Suppressor macrophage (primary cell): ENCODE measurements at regions not wholly inside any gene's neighbourhood (a gene's known extent, or its start where the extent isn't known, plus 50 kb on each side); places are given as distances from the start of the nearest gene placed in this dataset.

Source experiments
- DNase-seq, 4 experiments: peaks; one replicate each; pipeline ENCODE4 v3.0.0-alpha.2; 2020 to 2022

DNA sequence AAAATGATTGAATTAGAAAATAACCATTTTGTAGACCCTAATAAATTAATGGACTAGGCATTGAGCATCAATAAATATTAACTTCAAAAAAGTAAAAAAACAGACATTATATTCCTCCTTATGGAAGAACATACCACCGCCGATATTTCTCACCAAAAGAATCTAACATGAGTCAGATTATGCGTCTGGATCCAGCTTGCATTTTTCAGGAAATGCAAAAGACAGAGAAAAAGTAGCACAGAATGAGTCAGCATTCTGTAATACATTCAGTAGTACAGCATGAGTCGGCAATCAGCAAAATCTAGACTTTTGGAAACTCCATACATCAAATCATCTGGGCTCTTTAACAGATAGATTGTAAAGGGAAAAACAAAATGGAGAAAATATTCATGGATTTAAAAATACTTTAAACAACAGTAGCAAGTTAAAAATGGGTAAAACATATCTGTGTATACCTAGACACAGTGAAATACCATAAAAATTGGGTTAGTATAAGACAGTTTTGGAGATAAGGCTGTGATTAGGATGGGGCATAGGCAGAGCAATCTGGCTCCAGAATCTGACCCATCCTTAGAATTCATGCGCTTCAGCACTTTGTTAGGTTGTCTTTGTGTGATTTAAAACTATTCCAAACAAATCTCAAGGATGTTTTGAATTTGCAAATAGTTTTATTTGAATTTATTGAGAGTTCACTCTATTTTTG is 633.0 kb upstream of the FAM241A start:
- no peak for DNase-seq

DNA sequence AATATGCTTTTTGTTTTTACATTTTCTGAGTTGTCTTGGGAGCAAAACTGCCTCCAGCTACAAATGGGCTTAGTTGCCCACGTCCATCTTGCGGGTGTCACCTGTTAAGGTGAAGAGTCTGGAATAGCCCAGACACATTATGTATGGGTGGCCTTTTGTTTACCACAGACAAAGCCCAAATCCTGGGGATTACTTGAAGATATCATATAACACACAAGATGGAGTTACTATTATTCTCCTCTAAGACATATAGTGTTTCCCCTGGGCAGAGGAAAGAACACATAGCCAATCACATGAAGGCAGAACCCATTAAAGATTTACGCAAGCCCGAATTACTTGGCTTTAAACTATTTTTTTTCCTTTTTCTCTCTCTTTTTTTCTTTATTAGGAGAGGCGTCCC is 625.6 kb upstream of the FAM241A start:
- no peak for DNase-seq

DNA sequence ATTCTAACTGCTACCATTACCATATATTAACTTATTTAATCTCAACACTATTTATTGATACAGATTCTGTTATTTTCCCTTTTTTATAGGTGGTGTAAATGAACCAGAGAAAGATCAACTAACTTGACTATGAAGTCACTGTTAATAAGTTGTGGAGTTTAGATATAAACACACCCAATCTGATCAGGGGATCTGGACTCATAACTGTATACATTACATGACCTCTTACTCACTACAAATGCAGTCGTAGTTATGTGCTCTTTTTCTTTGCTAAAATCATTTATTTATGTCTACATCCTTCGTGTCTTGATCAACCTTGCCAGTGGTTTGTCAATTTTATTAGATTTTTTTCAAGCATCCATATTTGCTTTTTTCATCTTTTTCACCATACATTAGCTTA is 614.8 kb upstream of the FAM241A start:
- no peak for DNase-seq

DNA sequence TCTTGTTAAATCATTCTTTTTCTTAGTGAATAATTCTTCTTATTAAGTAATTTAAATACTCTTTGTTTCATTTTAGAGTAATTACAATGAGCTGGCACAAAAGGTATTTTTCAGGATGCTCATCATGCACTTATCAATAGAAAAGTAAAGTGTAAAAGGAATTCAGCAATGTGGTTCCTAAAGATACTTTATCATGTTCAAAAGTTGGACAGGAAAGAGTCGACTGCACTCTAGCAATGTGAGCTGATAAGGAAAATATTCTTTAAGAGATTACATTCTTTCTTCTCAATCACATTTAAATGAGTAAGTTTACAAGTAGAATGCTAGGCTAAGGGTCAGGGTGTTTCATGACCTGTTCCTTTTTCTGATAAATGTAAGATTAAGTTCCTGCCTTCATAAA is 609.5 kb upstream of the FAM241A start:
- DNase-seq, result no peak

DNA sequence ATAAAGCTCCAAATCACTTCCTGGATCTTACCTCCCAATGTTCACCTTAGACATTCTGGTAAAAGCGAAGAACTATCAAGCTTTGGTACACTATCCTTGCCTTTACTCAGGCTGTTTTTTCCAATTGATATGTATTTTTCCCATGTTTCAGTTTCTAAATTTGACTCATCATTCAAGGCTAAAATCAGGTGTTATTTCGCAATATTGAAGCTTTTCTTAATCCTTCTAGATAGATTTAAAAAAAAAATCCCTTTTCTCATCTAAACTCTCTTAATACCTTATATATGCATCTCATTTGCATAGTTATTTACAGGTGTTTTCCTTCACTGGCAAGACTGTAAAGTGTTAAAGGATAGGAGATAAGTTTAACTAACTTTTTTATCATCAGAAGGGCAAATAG is 608.1 kb upstream of the FAM241A start:
- no peak for DNase-seq

DNA sequence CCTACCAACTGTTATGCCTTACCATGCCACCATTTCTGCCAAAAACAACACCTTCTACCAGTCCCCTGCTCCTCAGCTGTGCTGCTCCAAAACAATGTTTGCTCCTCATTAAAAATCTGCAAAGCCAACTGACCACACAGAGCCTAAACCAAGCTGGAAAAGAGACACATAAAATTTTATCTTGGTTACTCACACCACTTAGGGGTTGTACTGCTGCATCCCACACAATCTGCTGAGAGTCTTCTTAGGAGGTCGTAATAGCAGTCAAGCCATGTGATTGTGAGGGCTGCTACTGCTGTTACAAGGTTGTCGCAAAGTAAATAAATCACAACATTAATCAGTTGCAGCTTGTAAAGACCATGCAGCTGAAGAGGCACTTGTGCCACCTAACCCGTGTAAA is 607.4 kb upstream of the FAM241A start:
- DNase-seq, result no peak

DNA sequence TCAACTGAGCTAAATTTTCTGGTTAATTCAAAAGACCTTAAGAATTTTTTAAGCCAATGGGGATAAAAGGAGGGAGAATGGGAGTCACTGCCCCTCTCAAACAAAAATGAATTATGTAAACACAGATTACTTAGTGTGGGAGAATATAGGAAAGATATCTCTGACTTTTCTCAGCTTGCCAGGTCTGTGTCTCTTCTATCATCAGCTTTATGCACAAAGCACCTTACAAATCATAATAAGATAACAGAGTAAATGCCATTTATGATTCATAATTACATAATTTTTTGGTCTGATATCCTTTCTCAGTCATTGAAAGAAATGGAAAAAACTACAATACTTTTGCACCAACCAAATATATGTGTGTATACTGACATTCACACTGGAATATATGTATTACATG is 604.6 kb upstream of the FAM241A start:
- no peak for DNase-seq

DNA sequence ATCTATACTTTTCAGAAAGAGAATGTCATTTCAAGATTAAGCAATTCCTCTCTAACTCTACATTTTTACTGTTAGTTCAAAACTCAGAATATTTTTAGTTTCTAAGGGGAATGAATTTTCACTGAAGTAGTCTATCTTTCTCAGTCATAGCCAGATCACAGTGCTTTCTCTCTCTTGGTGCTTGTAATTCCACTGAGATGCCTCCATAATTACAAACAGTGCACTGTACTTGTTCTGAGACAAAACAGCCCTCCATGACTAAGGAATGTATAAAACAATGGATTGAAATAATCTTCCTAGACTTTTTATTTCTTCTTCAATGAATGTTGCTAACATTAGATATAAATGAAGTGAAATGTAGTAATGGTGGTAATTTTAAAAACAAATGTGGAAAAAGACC is 603.2 kb upstream of the FAM241A start:
- DNase-seq, result no peak

DNA sequence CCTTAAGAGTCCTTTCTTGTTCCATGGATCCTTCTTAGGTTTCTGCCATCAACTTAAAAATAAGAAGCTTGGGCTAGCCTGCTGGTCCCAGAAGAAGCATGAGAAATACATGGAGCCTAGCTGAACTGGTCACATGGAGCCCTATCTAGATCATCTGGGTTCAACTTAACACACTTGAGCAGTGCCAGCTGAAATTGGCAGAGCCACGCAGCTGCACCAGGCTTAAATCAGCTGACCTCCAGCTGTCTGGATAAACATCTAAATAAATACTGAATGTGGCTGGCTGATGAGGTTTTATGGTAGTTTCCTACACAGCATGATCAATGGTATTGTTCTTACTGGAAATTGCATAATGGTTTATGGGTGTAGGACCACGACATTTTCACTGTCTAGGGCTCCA is 598.4 kb upstream of the FAM241A start:
- no peak for DNase-seq

DNA sequence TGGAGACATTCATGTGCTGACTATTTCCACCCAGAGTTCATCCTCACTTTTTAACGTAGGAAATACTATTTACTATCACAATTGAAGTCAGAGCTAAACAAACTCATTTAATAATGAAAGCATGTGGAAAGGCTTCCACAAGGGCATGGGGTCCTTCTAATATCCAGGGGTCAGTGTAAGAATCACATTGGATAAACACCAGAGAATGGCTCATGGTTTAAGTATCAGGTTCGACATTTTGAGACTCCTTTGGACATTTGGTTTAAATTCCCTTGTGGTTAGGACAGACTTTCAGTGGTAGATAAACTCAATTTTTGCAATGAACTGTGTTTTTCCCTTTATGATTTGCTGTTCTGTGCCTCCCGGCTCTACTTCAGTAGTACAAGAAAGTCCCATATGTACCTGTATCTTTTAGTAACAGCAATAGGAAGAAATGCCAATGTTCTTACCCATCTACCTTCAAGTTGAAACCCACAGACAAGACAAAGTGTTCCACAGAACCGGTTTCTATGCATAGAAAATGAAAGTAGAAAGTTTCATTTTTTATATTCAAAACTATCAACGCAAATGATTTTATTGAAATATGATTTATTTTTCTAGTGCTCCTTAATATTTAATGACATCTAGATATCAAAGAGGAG is 589.0 kb upstream of the FAM241A start:
- DNase-seq, result no peak

DNA sequence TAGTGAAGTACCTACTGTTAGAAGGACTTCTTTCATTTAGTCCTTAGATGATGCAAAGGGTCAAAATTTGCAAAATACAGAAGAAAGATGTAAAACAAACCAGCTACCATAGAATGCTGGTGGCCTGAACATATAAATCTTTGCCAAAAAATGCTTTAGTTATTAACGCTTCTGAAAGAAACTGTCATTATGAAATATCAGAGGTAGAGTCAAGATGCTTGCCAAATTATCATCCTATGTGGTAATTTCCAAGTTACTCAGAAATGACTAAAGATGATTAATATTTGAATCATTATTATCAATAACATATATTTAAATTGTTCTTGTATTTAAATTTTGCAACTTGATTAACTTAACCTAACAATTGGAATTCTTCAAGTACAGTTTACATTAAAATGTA is 588.4 kb upstream of the FAM241A start:
- no peak for DNase-seq

DNA sequence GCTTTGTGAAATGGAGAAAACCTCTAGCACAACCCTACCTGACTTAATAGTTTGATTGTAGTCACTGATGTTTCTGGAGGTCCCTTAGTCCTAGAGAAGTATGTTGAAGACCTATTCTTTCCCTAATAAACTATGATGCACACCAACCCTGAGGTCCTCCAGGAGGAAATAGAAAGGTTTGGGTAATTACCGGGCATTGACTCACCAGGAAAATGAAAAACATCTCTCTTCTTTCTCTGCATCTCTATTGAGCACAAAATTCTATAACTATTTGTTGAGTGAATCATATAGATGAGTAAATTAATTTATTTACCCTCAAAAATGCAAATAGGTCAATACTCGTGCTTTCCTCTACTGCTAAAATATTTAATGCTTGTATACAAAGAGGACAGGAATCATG is 582.4 kb upstream of the FAM241A start:
- DNase-seq, result no peak

DNA sequence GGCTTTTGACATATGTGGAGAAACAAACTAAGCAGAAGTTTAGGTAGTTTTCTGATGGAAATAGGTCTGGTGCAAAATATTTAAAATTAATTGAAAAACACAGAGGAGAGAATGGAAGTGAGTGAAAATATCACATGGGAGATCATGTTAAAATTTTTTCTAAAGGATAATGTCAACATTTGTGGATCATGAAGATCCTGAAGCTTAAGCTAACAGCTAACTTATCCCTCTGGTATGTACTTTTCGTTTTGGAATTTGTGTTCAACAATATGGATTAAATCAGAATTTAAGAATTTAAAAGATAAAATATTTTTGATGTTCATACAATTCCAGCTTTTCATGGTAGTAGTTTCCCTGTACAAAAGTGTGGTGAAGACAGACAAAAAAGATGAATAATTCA is 572.8 kb upstream of the FAM241A start:
- no peak for DNase-seq

DNA sequence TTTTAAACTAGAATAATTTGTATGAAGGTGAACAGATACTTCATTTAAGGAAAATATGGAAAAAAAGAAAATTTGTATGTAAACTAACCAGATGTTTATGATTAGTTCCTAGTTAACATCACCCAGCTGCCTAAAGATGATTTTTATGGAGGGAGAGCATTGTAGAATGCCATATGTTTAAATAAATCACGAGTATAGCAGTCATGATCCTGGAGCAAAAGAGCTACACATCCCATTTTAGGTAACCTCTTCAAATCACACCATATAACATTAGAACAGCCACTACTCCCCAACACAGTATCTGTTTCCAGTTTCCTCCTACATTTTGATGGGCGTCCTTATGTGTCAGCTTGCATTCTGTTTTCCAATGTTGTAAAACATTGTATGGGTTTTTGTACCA is 571.9 kb upstream of the FAM241A start:
- no peak for DNase-seq

DNA sequence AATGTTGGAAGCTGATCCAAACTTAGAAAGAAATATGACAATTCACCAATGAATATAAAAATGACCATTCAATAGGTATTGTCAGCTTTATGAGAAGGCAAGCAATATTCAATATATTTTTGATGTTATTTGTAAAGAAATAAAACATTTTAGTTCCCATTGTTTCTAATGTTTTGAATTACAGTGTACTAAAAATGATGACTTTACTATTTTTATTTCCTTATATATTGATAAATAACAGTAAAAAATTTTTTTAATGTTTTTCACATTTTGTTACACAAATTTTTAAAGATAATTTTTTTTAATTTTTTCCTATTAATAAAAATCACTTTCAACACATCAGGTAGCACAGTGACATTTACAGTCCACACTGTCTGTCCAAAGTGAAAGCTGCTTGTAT is 565.5 kb upstream of the FAM241A start:
- no peak for DNase-seq

DNA sequence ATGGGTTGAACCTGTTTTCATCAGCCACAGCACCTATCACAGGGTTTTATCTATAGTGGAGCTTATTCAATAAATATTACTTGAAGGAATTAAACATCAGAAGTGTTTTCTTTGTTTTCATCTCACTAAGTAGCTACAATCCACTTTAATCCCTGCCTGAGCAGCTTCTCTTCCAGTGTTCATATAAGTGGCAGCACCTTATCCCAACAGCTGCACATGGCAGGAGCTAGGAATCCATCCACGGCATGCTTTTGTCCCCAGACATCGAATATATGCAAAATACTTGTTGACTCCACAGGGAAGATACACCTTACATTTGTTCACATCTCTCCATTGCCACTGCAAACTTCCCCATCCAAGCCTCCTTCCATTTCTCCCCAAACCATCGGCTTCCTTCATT is 549.8 kb upstream of the FAM241A start:
- DNase-seq, result no peak

DNA sequence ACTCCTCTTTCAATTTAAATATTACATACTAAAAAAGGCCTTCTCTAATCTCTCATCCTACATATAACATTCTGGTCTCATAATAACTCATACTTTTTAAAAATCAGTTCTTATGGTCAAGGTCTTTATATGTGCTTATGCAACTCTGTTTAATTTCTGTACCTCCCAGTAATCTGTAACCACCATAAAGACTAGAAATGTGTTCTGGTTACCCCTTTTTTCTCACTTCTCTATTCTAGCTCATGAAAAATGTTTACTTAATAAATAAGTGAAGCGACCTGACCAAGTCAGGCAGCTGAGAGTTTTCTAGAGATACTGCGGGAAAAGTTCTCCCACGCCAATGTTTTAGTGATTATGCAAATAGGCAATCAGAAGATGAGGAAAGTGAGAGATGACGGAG is 548.8 kb upstream of the FAM241A start:
- no peak for DNase-seq

DNA sequence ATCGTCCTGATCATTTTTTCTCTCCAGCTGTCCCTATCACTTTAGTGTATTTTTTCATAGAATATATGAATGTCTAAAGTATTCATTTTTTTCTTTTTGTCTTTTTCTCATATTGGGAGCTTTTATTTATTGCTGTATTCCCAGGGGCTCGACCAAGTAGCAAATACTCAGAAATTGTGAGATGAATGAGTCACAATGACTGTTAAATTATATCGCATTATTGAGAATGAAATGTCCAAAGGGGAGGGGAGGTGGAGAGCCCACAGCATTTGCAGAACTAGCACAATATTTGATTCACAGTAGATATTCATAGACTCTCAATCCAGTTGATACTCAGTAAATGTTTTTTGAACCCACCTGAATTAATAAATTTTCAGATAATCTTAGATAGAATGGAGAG is 543.6 kb upstream of the FAM241A start:
- DNase-seq, result no peak

DNA sequence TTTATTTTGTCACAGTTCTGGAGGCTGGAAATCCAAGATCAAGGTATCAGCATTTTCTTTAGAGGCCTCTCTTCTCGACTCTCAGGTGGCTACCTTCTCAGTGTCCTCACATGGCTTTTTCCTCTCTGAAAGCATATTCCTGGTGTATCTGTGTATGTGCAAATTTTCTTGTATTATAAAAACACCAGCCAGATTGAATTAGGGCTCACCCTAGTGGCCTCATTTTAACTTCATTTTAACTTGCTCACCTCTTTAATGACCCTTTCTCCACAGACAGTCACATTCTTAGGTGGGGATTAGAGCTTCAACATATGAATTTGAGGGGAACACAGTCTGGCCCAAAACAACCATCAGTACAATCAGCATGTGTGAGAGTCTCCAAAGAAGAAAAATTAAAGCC is 542.4 kb upstream of the FAM241A start:
- DNase-seq, result no peak

DNA sequence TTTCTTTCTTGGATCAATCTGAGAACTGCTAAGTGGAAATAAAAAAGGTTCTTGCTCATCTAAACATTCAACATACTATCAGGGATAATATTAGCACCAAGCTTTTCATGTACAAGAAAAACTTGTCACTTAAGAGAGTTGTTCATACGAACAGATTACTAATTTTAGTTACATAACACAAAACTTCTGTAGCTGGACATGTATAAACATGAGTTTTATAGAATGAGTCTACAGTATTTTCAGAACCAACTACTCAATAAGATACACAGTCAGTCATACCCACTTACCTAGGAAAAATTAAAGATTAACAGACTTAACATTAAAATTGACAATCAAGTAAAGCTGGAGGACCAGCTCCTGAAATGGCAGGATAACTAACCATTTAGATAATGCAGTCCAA is 540.1 kb upstream of the FAM241A start:
- DNase-seq, result no peak

DNA sequence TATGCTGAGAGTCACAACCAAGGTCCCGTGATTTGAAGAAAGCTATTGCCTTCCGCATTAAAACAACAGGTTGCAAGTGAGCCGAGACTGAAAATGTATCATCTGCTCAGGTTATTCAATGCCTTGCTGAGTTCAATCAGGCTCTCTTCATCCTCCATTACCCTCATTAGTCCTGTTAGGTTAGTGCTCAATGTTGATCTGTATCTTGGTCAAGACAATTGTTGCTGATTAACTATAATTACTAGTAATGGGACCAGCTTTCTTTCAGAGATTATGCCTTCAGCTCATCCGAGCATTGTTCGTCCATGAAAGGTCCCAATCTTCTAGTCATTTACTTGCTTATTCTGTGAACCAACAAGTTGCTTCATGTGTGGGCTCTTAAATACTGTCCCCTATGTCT is 534.6 kb upstream of the FAM241A start:
- no peak for DNase-seq

DNA sequence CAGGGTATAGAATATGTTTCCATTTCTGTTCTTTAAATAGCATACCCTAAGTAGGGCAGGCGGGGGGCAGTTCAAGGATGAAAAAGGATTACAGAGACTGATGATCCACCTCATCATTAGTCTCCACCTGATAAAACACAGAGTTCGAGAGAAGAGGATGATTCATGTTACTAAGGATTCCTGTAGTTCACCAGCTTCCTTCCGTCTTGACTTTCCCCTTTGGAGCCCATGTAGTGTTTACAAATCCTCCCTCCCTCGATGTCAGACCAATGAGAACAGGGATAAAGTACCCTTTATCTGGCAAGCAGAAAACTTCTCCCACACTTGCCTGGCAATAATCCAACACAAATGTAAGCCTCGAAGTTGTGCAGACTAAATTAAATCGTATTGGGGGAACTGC is 526.3 kb upstream of the FAM241A start:
- no peak for DNase-seq

DNA sequence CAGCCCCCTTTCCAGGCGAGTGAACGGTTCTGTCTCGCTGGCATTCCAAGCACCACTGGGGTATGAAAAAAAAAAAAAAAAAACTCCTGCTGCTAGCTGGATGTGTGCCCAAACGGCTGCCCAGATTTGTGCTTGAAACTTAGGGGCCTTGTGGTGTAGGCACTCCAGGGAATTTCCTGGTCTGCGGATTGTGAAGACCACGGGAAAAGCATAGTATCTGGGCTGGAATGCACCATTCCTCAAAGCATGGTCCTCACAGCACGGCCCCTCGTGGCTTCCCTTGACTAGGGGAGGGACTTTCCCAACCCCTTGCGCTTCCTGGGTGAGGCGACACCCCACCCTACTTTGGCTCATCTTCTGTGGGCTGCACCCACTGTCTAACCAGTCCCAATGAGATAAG is 516.8 kb upstream of the FAM241A start:
- no peak for DNase-seq

DNA sequence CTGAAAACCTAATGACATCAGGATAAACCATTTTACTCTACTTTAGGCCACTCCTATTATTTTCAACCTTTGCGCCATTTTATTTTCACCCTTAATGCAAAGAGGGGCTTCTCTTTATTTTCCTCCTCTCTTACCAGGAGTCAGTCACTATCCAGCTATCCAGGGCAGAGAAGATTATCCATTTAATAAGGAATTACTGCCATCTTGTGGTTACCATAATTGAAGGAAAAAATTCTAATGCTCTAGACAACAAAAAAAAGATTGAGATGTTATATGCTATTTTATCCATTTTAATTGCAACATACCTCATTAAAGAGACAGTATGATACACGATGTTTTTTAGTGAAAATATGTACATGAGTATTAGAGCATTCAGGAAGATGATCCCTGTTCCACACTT is 514.5 kb upstream of the FAM241A start:
- peak in 1 of 4 experiments; percentile 9 for DNase-seq
